HEK293T (cell line): ENCODE measurements at regions not wholly inside any gene's neighbourhood (a gene's known extent, or its start where the extent isn't known, plus 50 kb on each side); places are given as distances from the start of the nearest gene placed in this dataset.

Experiments
- CTCF ChIA-PET: fragments of 350-600 bp; formaldehyde crosslinking; extraction: SDS; loops from one replicate; lab custom pipeline; 2021; ENCODE audit warnings: antibody characterized with exemption, inconsistent platforms; lab: Yijun Ruan, JAX
- POLR2A ChIA-PET: fragments of 350-600 bp; formaldehyde crosslinking; extraction: SDS; loops from one replicate; lab custom pipeline; 2020; ENCODE audit warnings: antibody characterized with exemption, inconsistent platforms; lab: Yijun Ruan, JAX
- DNase-seq: peaks from one replicate; pipeline ENCODE4 v3.0.0; 2012; ENCODE audit warnings: mixed read lengths; ENCODE audit errors: extremely low spot score
- ARNT ChIP-seq: fragments of 450-650 bp; IDR thresholded peaks from 2 replicates; pipeline ENCODE4 v1.6.1; 2017; ENCODE audit warnings: mild to moderate bottlenecking
- BHLHE40 ChIP-seq: fragments of 450-650 bp; IDR thresholded peaks from 2 replicates; pipeline ENCODE4 v1.6.1; 2016; ENCODE audit warnings: mild to moderate bottlenecking, moderate library complexity, borderline replicate concordance
- CTBP1 ChIP-seq: fragments of 450-650 bp; IDR thresholded peaks from 2 replicates; pipeline ENCODE4 v1.6.1; 2016; ENCODE audit warnings: borderline replicate concordance
- ELF4 ChIP-seq: fragments of 450-650 bp; IDR thresholded peaks from 2 replicates; pipeline ENCODE4 v1.6.1; 2017; ENCODE audit warnings: antibody characterized with exemption
- FOXA1 ChIP-seq: fragments of 450-650 bp; IDR thresholded peaks from 2 replicates; pipeline ENCODE4 v1.6.1; 2016; ENCODE audit warnings: mild to moderate bottlenecking
- FOXK2 ChIP-seq: fragments of 450-650 bp; IDR thresholded peaks from 2 replicates; pipeline ENCODE4 v1.6.1; 2016; ENCODE audit warnings: mild to moderate bottlenecking
- FOXM1 ChIP-seq: fragments of 450-650 bp; IDR thresholded peaks from 2 replicates; pipeline ENCODE4 v1.6.1; 2017; ENCODE audit warnings: mild to moderate bottlenecking, borderline replicate concordance
- HDGF ChIP-seq: fragments of 450-650 bp; IDR thresholded peaks from 2 replicates; pipeline ENCODE4 v1.6.1; 2017; ENCODE audit warnings: antibody characterized with exemption, borderline replicate concordance
- L3MBTL2 ChIP-seq: fragments of 450-650 bp; conservative IDR thresholded peaks from 2 replicates; pipeline ENCODE4 v1.6.1; 2016; ENCODE audit warnings: mild to moderate bottlenecking
- LEF1 ChIP-seq: fragments of 450-650 bp; IDR thresholded peaks from 2 replicates; pipeline ENCODE4 v1.6.1; 2017; ENCODE audit warnings: mild to moderate bottlenecking, borderline replicate concordance
- NFRKB ChIP-seq: fragments of 450-650 bp; IDR thresholded peaks from 2 replicates; pipeline ENCODE4 v1.6.1; 2016; ENCODE audit warnings: mild to moderate bottlenecking, moderate library complexity
- SP1 ChIP-seq: fragments of 450-650 bp; IDR thresholded peaks from 2 replicates; pipeline ENCODE4 v1.6.1; 2017
- SUZ12 ChIP-seq: fragments of 450-650 bp; IDR thresholded peaks from 2 replicates; pipeline ENCODE4 v1.6.1; 2016; ENCODE audit warnings: mild to moderate bottlenecking
- TARDBP ChIP-seq: fragments of 450-650 bp; IDR thresholded peaks from 2 replicates; pipeline ENCODE4 v1.6.1; 2016
- ZNF384 ChIP-seq: fragments of 450-650 bp; IDR thresholded peaks from 2 replicates; pipeline ENCODE4 v1.6.1; 2016
- TF ChIP-seq, protein P1 (sequence below): fragments of 450-650 bp; IDR thresholded peaks from 2 replicates; pipeline ENCODE4 v1.6.1; 2016

DNA sequence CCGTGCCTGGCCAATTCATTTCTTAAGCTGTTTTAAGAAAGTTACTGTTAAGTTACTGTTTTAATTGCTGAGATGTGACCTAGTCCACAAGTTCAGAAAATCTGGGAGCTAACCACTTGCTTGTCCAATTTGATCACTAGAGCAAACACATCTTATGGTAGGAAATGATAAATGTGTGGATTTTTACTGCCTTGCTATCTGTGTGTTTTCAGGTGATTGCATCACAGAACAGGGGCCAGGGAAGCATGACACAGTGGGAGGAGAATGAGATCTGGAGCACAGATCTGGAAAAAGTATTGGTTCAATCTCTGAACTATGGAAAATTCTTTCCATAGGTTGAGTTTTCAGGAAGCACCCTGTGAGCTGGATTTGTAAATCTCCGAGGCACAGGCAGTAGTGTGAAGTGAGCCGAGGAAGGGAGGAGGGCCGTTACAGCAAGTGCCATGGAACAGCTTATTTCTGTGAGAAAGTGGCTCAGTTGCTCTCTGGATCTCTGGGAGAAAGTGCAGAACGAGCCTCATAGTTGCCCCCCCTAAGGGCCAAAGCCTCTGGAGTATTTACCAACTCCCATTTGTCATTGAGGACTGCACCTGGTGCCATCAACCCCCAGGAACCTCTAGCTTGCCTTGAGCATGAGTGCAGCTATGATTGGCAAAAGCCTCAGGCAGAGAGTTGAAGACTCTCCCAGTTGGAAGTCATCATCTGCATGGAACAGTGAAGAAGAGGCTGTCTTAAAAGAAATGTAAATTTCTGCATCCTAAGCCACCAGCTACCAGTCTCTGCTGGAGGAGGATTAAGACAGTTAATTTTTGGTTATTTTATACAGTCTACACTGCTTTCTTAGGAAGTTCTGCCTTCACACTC is 161.8 kb upstream of the CLINT1 start:
- no peak for TF ChIP-seq BHLHE40
- TF ChIP-seq ARNT, result no peak
- TF ChIP-seq SP1, result no peak
- TF ChIP-seq, protein P1, sequence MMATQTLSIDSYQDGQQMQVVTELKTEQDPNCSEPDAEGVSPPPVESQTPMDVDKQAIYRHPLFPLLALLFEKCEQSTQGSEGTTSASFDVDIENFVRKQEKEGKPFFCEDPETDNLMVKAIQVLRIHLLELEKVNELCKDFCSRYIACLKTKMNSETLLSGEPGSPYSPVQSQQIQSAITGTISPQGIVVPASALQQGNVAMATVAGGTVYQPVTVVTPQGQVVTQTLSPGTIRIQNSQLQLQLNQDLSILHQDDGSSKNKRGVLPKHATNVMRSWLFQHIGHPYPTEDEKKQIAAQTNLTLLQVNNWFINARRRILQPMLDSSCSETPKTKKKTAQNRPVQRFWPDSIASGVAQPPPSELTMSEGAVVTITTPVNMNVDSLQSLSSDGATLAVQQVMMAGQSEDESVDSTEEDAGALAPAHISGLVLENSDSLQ, result no peak
- ChIA-PET POLR2A (no interaction called here), CTCF (interaction anchor here (0.6 to 1.6 kb wide), 2 partner anchors 54 to 154 kb away, joined by 3 to 5 read pairs; no protein-coding TSS in a partner anchor)
- DNase-seq, result no peak

DNA sequence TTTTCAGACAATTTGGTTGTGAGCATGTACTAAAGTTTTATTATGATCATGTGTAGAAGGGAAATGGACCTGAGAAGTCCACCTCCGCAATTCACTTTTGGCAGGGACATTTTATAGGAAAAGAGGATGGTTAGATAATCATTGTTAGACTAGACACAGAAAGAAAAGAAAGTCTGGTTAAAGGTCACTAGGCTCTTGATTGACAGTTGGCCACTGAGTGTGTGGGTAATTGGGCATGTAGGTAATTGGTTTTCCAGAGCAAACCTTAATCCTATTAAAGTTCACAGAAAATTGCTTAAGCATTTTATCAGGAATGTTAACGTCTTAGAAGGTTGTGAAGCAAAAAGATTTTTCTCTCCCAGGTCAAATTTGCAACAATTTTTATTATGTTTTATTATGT is 158.5 kb upstream of the CLINT1 start:
- CTCF ChIA-PET, result no interaction called here
- no peak for DNase-seq
- POLR2A ChIA-PET, result no interaction called here
- TF ChIP-seq, protein P1, result peak; percentile 27; the same call in 1 of the 2 replicates
- no peak for TF ChIP-seq FOXK2

DNA sequence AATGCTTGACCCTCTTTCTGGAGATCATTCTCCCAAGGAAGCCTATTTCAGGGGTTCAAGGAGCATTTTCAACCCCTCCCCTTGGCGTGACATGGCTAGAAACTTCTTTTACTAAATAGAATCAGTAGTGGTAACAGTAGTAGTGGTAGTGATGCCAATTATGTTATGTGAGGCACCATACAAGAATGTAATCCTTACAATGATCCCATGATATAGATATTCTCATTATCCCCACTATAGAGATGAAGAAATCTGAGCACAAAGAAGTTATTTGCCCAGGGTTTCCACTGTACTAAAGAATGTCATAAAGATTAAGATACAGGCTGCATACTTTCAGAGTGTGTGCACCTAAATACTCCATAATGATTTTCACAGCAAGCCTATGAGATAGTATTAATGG is 155.4 kb upstream of the CLINT1 start:
- CTCF ChIA-PET, result interaction anchor here (0.6 to 1.2 kb wide), 7 partner anchors 13 to 1412 kb away, joined by 3 to 6 read pairs (median 3); no protein-coding TSS in a partner anchor

DNA sequence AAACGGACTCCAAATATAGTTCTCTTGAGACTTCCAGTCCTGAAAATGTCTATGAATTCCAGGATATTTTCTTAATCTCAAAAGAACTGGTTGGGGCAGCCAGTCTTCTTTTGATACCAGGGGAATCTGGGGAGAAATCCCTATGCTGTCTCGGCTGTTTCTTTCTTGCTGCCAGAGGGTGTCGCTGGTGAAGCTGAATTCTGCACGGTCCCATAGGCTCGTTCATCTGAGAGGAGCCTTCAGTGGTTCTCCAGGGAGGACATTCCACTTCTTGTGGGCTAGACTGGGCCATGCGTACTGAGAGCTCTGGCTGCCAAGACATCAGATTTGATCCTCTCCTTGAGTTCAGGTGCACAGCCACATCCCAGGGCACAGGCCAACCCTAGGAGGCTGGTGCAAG is 155.0 kb upstream of the CLINT1 start:
- POLR2A ChIA-PET, result no interaction called here
- CTCF ChIA-PET, result interaction anchor here (0.6 to 1.2 kb wide), 5 partner anchors 8 to 61 kb away, joined by 3 to 4 read pairs (median 3); no protein-coding TSS in a partner anchor
- TF ChIP-seq FOXA1, result no peak
- peak; percentile 72 for DNase-seq

More for the DNA sequence above, 155.4 kb upstream of the CLINT1 start:
- DNase-seq, result no peak
- POLR2A ChIA-PET, result no interaction called here
- no peak for TF ChIP-seq ELF4

DNA sequence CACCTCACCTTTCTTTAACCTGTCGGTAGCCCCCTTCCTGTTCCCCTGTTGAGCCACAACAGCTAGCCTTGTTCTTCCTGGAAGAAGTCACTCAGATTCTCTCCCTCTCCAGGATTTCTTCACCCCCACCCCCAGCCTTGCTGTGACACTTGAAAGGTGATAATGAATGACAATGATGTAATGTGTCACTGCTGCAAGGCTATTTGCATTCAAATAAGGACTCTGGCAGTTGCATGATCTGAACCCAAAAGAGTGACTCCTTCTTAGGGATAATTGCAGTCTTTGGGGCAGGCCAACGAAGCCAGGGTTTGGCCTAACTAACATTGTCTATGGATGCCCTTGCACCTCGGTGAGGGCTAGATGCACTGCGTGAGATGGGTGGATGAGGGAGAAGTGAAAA is 154.4 kb upstream of the CLINT1 start:
- TF ChIP-seq FOXK2, result no peak
- TF ChIP-seq LEF1, result no peak
- no peak for TF ChIP-seq SP1
- TF ChIP-seq ELF4, result no peak
- POLR2A ChIA-PET, result no interaction called here
- CTCF ChIA-PET, result interaction anchor here (0.6 to 1.2 kb wide), 2 partner anchors 9 to 62 kb away, joined by 3 to 4 read pairs; no protein-coding TSS in a partner anchor
- no peak for DNase-seq

DNA sequence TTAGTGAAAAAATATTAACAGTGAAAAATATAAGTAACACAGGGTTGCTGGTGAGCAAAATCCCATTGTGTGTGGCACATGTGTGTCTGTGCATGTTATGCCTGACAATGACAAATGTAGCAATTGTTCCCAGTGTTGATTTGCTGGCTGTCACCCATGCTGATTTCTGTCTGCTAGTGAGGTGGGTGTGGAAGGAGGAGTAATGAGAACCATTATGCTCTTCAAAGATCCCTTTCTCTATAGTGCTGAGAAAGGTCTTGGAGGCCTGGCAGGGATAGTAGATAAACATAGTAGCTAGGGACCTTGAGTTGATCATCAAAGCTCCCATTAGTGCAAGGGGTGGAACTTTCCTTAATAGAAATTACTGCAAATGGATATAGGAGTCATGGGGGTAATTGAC is 152.5 kb upstream of the CLINT1 start:
- no peak for TF ChIP-seq SUZ12
- TF ChIP-seq, protein P1, result no peak
- no peak for TF ChIP-seq ELF4
- TF ChIP-seq FOXA1, result no peak
- TF ChIP-seq FOXM1, result no peak
- no peak for TF ChIP-seq CTBP1
- TF ChIP-seq NFRKB, result no peak
- no peak for TF ChIP-seq ARNT
- no peak for TF ChIP-seq FOXK2
- no peak for TF ChIP-seq L3MBTL2
- TF ChIP-seq LEF1, result no peak
- no peak for TF ChIP-seq ZNF384
- TF ChIP-seq HDGF, result no peak
- TF ChIP-seq BHLHE40, result no peak
- TF ChIP-seq SP1, result no peak
- no peak for TF ChIP-seq TARDBP
- ChIA-PET CTCF (interaction anchor here (0.8 to 1.3 kb wide), 2 partner anchors 12 to 682 kb away, joined by 3 to 5 read pairs; no protein-coding TSS in a partner anchor), POLR2A (no interaction called here)
- DNase-seq, result no peak

DNA sequence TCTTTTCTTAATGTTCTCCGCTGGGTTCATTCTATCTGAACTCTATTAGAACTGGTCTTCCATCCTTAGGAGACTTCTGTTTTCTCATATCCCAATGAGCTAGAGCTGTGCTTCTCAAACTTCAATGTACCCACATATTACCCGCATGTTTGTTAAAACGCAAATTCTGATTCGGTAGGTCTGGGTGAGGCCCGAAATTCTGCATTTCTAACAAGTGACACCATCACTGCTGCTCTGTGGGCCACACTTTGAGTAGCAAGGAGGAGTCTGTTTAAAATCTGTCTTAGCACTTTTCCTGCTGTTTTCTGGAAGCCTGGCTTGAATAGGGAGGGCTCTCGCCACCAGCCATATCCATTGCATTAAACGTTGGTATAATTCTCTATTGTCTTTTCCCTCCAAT is 151.9 kb upstream of the CLINT1 start:
- CTCF ChIA-PET, result no interaction called here
- DNase-seq, result no peak
- POLR2A ChIA-PET, result no interaction called here
- TF ChIP-seq L3MBTL2 (no peak), FOXA1 (no peak)
